Retinal pigment epithelial cell (primary cell): ENCODE measurements at regions not wholly inside any gene's neighbourhood (a gene's known extent, or its start where the extent isn't known, plus 50 kb on each side); places are given as distances from the start of the nearest gene placed in this dataset.

Experiments
- DNase-seq: peaks from one replicate; pipeline ENCODE4 v3.0.0-alpha.2; 2010; ENCODE audit warnings: low read depth
- H3K4me3 ChIP-seq: 2 replicates; pipeline ENCODE4 v1.5.1; 2011; ENCODE audit warnings: mild to moderate bottlenecking, low read length, control low read depth, moderate library complexity
- TF ChIP-seq, protein P1 (sequence below): conservative IDR thresholded peaks from 2 replicates; pipeline ENCODE4 v1.5.1; 2011; ENCODE audit warnings: low read depth, low read length, control low read depth, inconsistent platforms

DNA sequence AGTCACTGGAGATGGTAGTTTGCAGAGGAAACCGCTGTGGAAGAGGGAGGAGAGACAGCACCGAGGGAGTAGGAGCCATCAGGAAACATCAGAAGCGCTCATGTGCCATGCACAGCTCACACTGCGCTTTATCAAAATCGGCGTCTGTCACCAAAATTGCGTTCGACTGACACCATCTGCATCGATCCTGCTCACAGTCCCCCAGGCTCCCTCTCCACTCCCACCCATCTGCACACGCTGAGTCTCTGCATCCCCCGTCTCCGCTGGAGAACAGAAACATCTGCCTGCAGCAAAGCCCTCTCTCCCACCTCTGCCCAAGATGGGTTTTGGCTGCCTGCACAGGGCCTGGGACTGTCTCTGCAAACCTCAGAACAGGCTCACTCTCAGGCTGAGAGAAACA, 187.5 kb upstream of the RPL38 start:
- TF ChIP-seq, protein P1, sequence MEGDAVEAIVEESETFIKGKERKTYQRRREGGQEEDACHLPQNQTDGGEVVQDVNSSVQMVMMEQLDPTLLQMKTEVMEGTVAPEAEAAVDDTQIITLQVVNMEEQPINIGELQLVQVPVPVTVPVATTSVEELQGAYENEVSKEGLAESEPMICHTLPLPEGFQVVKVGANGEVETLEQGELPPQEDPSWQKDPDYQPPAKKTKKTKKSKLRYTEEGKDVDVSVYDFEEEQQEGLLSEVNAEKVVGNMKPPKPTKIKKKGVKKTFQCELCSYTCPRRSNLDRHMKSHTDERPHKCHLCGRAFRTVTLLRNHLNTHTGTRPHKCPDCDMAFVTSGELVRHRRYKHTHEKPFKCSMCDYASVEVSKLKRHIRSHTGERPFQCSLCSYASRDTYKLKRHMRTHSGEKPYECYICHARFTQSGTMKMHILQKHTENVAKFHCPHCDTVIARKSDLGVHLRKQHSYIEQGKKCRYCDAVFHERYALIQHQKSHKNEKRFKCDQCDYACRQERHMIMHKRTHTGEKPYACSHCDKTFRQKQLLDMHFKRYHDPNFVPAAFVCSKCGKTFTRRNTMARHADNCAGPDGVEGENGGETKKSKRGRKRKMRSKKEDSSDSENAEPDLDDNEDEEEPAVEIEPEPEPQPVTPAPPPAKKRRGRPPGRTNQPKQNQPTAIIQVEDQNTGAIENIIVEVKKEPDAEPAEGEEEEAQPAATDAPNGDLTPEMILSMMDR = no peak
- no peak for DNase-seq
- H3K4me3 ChIP-seq = no peak overlapping the region

DNA sequence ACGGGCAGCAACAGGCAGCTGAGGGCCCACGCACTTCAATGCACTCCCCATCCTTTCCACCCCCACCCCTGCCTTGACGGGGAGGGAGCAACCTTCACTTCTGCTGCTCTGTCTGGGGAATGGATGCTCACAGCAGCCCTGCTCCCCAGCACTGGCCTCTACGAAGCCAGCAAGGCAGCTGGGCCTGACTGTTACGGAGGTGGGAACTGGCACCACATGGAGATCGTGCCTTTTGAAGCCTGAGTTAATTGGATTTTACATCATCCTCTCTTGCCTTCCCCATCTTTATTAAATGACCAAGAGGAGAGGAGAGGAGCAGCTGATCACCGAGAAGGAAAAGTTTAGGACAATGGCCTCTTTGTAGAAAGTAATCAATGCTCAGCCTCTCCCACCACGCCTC, 187.0 kb upstream of the RPL38 start:
- H3K4me3 ChIP-seq = no peak overlapping the region
- DNase-seq = no peak
- TF ChIP-seq, protein P1 = no peak

DNA sequence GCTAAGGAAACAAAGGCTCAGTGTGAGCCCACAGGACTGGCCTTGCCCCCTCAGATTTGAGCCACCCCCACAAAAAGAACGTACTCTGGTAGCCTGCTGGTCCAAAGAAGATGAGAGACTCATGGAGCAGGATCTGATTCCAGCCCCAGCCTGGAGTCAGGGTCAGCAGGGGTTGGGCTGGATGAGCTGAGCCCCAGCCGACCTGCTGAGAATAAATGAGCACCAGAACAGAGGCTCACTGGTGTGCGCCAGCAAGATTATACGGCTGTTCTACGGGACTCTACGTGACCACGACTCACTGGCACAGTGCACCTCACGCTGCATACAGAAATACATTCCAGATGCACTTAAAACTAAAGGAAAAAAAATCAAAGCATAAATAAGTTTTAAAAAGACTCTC, 186.0 kb upstream of the RPL38 start:
- TF ChIP-seq, protein P1 = no peak
- H3K4me3 ChIP-seq = no peak overlapping the region
- no peak for DNase-seq

DNA sequence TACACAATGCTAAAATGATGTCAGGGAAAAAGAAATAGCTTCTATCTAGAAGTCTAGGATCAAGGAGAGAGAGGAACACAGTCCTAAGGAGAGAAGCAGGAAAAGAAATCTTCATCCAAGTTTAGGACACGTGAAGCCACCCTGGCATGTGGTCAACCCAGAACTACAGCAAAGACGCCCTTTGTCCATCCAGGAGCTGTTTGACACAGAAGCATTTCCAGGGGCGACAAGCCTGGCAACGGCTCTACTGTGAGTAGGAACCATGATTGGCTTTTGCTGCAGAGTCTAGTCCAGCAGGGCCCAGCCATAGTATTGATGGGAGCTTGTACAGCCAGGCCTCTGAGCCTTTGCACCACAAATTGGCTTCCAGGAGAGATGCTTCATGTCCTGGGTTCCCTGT, 185.4 kb upstream of the RPL38 start:
- TF ChIP-seq, protein P1 = no peak
- no peak for DNase-seq
- no peak overlapping the region for H3K4me3 ChIP-seq

DNA sequence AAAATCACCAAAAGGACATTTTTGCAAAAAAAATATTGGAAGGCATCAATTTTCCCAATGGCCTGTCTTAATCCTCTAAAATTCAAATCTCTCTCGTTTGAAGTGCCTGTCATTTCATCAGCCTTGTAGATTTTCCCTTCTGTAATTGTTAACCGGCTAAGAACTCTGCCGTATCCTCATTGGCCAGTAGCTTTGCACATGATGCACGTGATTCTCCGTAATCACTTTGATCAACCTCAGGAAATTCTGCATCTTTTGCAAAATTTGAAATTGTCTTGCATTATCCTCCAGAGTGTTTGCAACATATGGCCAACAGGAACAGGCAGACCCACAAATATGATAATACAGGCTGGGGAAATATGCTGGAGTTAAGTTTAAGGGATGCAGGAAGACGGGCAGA, 184.2 kb upstream of the RPL38 start:
- H3K4me3 ChIP-seq = no peak overlapping the region
- TF ChIP-seq, protein P1 = no peak
- no peak for DNase-seq

DNA sequence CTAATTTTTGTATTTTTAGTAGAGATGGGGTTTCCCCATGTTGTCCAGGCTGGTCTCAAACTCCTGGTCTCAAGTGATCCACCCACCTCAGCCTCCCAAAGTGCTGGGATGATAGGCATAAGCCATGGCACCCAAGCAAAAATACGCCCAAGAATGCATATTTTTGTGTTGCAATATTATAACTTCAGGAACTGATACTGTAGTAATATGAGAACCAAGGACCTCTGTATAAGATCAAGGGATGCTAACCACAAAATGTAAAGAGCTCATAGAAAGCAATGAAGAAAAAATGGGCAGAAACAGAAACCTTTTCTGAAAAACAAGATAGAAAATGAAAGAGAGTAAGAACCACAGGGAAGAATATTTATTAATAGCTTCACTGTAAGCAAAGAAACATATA, 183.6 kb upstream of the RPL38 start:
- TF ChIP-seq, protein P1 = no peak
- no peak for DNase-seq
- H3K4me3 ChIP-seq = no peak overlapping the region

DNA sequence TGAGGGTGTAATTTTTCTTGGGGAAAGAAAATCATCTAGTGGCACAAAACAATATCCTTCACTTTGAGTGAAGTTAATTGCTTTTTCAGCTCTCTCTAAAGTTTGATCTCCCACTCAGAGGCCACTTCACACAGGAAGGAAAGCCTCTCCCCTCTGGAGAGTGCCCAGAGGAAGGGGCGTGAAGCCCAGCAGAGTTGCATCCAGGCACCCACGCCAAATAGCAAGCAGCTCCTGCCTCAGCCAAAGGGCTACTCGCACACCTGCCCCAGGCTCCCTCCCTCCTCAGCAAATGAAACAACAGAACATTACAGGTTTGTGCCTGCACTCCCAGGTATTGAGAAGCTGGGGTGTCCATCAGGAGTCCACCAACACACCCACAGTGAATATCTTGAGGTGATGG, 183.0 kb upstream of the RPL38 start:
- H3K4me3 ChIP-seq = no peak overlapping the region
- no peak for DNase-seq
- TF ChIP-seq, protein P1 = no peak
